NCI-H446 treated with DMSO at 0.1 percent for 48 hours (cell line): ENCODE measurements at regions not wholly inside any gene's neighbourhood (a gene's known extent, or its start where the extent isn't known, plus 50 kb on each side); places are given as distances from the start of the nearest gene placed in this dataset.
"Not testable (repeated sequence)": the region's sequence is repeated elsewhere in the genome, so short reads cannot be mapped to it uniquely, and the experiment has no call there.

Experiments
- DNase-seq: peaks from one replicate; lab custom pipeline; 2025; lab: John Stamatoyannopoulos, UW

DNA sequence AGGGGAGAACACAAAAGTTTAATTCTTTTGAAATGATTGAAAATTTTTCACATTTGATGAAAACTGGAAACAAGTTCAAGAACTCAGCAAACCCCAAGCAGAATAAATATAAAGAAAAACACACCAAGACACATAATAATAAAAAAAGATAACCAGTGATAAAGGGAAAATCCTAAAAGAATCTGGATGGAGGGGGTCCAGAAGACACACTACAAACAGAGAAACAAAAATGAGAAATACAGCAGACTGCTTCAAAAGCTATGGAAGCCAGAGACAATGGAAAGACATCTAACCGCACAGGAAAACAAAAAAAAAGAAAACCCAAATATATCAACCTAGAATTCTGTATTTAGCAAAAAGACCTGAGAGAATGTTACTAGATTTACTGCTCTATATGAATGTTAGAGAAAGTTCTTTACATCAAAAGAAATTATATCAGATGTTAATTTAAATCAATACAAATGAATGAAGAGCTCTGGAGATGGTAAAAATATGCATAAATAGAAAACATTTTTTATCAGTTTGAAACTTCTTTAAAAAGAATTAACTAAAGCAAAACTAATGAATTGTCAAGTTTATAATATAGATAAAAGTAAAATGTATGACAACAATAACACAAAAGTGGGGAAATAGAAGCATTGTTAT is 310.7 kb upstream of the PREP start:
- no peak for DNase-seq

GRCh38 chr6:105711216-105711615 is 308.3 kb upstream of the PREP start:
- no peak for DNase-seq

DNA sequence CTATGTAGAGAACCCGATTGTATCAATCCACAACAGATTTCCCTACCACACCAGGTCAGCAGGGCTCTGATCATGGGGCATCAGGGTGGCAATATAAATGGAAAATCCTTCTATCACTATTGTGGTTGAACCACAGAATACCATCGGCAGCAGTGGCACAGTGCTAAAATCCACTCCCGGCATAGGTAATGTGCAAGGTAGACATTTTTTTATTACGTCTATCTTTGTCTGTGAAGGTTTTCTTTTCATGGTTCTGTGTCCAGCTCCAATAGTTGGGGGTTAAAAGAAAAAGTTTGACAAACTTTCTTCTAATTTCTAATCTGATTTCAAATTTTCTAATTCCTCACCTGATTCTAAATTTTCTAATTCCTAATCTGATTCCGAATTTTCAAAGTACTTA is 302.7 kb upstream of the PREP start:
- DNase-seq: no peak

DNA sequence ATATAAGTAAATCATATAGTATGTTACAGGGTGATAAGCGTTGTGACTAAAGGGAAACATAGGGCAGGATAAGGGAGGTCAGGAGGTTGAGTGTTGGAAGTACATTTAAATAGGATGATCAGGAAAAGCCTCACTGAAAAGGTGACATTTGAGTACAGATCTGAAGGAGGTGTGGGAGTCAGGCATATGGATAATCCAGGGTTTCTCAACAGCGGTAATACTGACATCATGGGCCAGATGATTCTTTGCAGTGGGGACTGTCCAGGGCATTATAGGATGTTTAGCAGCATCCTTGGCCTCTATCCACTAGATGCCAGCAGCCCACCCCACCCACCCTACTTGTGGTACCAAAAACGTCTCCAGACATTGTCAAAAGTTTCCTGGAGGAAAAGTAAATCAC is 292.6 kb upstream of the PREP start:
- DNase-seq: no peak

GRCh38 chr6:105692613-105693215 is 289.8 kb upstream of the PREP start:
- no peak for DNase-seq

- DNase-seq: no peak
Measured at GRCh38 chr6:105691971-105692370, 289.1 kb upstream of the PREP start.

DNA sequence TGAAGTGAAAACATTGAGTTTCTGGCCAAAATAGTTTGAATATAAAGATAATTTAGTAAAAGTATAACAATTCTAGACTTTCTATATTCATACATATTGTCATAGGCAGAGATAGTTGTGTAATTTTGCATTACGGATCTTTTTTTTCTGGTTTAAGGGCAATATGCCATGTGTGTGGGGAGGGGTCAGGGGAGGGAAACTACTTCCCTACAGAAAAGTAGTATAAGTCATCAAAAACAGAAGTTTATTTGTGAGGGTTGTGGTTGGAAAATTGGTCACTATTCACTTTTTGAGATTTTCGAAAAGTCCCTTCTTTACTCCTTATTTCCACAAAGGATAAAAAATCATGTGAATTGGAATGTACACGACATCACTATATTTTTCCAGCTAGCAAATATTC is 288.2 kb upstream of the PREP start:
- no peak for DNase-seq

DNA sequence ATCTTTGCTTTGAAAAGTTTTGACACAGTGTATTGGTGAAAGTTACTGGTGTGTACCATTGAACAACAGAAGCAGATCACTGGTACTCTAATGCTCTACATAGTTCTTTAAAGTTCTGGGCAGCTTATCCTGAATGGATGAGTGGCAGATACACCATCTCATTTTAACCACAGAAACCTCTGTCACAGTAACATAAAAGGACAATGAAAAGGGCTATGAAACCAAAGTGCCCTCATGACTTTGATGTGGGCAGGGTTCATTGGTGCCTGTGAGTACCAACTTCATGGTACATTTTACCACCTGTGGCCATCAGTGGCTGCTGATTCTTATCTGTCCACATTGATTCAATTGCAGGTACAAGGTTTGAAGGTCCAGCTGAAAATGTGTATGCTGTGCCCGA is 285.7 kb upstream of the PREP start:
- no peak for DNase-seq

- not testable (repeated sequence) for DNase-seq
Measured at GRCh38 chr6:105686793-105687192, 283.9 kb upstream of the PREP start.

GRCh38 chr6:105681061-105681460 is 278.2 kb upstream of the PREP start:
- no peak for DNase-seq

DNA sequence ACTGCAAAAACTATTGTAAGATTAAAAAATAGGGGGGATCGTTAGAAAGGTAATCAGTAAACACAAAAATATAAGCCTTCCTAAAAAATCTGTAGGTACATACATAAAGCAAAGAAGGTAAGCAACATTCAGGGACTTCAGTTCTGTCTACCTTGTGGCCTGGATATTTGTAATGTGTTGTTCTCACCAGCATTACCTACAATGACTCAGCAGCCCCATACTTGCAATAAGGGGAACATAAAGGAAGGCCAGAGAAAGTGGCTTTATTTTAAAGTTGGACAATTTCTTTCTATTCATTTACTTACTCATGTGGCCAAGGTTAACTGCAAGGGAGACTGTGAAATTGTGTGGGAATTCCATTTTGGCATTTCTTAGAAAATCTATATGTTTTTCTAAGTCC is 277.2 kb upstream of the PREP start:
- DNase-seq: no peak

DNA sequence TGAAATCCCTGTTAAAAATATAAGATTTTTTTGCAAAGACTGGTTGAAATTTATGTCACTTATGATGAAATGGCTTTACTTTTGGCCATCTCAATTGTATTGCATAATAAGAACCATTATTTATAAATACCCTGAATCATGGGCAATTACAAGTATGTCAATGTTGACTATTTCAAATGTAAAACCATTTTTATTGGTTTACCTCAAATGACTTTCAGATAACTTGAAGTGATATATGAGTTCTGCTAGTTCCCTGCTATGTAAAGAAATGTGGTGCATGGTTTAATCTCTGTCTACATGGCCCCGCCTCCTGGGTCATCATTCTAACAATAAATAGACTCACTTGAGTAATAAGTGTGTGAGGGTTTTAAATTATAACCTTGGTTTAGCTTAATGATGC is 275.6 kb upstream of the PREP start:
- no peak for DNase-seq

DNA sequence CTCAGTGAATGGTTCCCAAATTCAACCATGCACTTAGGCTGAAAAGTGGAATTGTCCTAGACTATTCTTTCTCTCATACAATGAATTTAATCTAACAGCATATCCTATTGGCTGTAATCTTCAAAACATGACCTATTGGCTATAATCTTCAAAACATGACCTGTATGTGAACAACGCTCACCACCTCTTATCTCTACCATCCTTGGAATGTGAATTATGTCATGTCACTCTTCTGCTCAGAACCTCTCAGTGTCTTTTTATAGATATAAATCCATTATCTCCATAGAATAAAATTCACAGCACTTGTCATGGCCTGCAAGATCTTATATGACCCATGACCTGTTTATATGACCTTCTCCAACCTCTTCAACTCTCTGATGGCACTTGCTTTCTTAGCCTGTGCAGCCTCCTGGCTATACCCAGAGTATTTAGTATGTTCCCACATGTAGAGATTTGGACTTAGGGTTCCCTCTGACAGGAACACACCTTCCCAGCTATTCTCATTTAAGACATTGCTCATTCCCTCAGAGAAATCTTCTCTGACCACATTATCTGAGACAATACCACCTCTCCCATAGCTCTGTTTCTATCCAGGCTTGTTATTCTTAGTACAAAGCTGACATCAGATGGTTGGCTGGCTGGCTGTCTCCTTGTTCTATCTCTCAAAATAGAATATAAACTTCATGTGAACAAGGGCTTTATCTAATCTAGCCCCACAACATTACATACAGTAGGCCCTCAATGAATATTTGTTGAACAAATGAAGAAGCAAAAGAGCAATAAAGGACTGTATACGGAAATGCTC is 275.0 kb upstream of the PREP start:
- DNase-seq: no peak

- DNase-seq: no peak
Measured at GRCh38 chr6:105676857-105677256, 274.0 kb upstream of the PREP start.

GRCh38 chr6:105675715-105676397 is 273.0 kb upstream of the PREP start:
- no peak for DNase-seq

DNA sequence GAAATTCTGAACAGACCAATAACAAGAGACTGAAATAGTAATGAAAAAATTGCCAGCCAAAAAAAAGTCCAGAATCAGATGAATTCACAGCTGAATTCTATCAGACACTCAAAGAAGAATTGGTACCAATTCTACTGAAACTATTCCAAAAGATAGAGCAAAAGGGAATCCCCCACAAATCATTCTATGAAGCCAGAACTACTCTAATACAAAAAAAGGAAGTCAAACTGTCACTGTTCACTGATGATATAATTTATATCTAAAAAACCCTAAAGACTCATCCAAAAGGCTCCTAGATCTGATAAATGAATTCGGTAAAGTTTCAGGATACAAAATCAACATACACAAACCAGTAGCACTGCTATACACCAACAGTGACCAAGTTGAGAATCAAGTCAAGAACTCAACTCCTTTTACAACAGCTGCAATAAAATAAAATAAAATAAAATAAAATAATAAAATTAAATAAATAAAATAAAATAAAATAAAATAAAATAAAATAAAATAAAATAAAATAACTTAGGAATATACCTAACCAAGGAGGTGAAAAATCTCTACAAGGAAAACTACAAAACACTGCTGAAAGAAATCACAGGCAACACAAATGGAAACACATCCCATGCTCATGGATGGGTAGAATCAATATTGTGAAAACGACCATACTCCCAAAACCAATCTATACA is 270.1 kb upstream of the PREP start:
- not testable (repeated sequence) for DNase-seq

- no peak for DNase-seq
Measured at GRCh38 chr6:105669232-105669631, 266.4 kb upstream of the PREP start.

DNA sequence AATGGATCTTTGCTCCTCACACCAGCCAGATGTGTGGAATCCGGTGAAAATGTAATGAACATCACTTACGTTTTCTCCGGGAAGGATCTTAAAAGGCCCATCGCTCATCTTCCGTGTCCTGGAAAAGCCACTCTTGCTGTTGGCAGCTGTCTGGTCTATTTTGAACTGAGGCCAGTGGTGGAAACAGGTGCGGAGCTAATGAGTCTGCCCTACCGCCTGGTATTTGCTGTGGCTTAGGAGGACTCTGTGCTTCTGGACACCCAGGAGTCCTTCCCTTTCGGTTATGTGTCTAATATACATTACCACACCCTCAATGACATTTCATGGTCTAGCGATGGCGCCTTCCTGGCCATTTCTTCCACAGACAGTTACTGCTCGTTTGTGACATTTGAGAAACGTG is 264.2 kb upstream of the PREP start:
- DNase-seq: no peak

- no peak for DNase-seq
Measured at GRCh38 chr6:105664931-105665330, 262.0 kb upstream of the PREP start.

GRCh38 chr6:105651969-105652368 is 249.1 kb upstream of the PREP start:
- no peak for DNase-seq

- DNase-seq: no peak
Measured at GRCh38 chr6:105650347-105650746, 247.5 kb upstream of the PREP start.

DNA sequence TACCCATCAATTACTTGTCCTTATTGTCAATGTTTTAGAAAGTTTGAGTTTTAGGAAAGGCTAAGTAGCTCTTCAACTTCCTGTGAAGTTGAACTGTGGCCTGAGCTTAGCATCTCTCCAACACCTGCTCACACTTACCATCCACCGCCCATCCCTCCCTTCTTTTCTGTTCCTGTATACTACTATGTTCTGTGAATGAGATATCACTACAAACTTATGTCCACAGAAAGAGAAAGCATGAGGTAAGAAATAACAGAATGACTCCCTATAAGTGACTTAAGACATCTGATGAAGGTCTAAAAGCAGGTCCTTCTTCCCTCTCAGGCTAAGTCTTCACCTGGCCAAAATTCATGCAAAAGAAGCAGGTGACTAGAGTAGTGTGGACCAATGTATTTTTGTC is 246.3 kb upstream of the PREP start:
- DNase-seq: no peak
